ENCODE measurements at regions not wholly inside any gene's neighbourhood (a gene's known extent, or its start where the extent isn't known, plus 50 kb on each side); places are given as distances from the start of the nearest gene placed in this dataset.

GRCh38 chr10:8992009-8992408 lies 937.5 kb downstream of the GATA3 start:
- intact Hi-C loops (cut with DNase I, micrococcal nuclease): no loop called here
- Histone ChIP-seq H3K9me3 (no peaks in the 10 kb centered on the region), H3K4me3 (no peak overlapping the region), H3K4me1 (ENCODE audit: low read depth) (no peaks in the 10 kb centered on the region), H3K36me3 (ENCODE audit: low read depth) (no peaks in the 10 kb centered on the region)
- ATAC-seq (no peak), DNase-seq (no peak)
- no peak for TF ChIP-seq CTCF (IDR thresholded peaks at IDR 0.05)

DNA sequence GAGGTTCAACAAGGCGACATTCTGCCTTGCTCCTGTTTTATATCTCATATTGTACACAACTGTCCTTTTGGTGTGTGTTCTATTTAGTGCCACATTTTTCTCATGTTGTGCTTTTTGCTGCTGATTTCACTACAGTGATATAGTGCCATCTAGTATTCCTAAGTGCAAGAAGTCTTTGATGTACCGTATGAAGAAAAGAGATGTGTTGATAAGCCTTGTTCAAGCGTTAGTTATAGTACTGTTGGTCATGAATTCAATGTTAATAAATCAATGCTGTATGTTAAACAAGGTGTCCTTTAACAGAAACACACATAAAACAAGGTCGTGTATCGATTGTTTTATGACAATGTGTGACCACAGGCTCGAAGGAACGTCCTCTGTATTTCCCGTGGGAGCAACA lies 939.4 kb downstream of the GATA3 start:
- no peaks in the 10 kb centered on the region for H3K36me3 ChIP-seq (ENCODE audit: low read depth)
- no peaks in the 10 kb centered on the region for H3K9me3 ChIP-seq
- no peak for TF ChIP-seq CTCF (IDR thresholded peaks at IDR 0.05)
- ATAC-seq: no peak
- no peak for DNase-seq
- H3K4me1 ChIP-seq (ENCODE audit: low read depth): no peaks in the 10 kb centered on the region
- H3K4me3 ChIP-seq: no peak overlapping the region
- intact Hi-C loops (cut with DNase I, micrococcal nuclease): no loop called here

GRCh38 chr10:8998751-8999150 lies 944.3 kb downstream of the GATA3 start:
- Histone ChIP-seq H3K9me3 (no peaks in the 10 kb centered on the region), H3K4me3 (no peak overlapping the region), H3K4me1 (ENCODE audit: low read depth) (no peaks in the 10 kb centered on the region), H3K36me3 (ENCODE audit: low read depth) (no peaks in the 10 kb centered on the region)
- ATAC-seq (no peak), DNase-seq (no peak)
- no peak for TF ChIP-seq CTCF (IDR thresholded peaks at IDR 0.05)
- intact Hi-C loops (cut with DNase I, micrococcal nuclease): no loop called here

DNA sequence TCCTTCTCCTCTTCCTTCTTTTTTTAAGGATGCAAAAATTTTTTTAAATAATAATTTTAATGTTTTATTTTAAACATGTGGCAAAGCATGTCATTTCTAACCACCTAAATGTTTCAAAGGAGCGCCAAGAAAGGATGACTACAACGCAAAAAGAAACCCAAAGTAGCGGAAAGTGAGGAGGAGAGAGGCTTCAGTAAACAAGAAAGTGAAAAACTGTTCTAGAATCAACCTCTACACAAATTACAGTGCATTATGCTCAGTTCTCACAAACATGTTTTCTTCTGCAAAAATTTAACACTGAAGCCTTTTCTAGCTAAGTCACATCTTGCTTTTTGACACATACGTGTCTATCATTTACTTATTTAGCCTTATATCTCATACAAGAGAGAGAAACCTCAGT lies 948.6 kb downstream of the GATA3 start:
- TF ChIP-seq CTCF (IDR thresholded peaks at IDR 0.05): no peak
- DNase-seq (no peak), ATAC-seq (no peak)

GRCh38 chr10:9004736-9005135 lies 950.2 kb downstream of the GATA3 start:
- DNase-seq: no peak
- no peak for TF ChIP-seq CTCF (IDR thresholded peaks at IDR 0.05)
- ATAC-seq: no peak
- intact Hi-C loops (cut with DNase I, micrococcal nuclease): no loop called here
- H3K9me3 ChIP-seq: no peaks in the 10 kb centered on the region
- no peaks in the 10 kb centered on the region for H3K4me1 ChIP-seq (ENCODE audit: low read depth)
- H3K4me3 ChIP-seq: no peak overlapping the region
- no peaks in the 10 kb centered on the region for H3K36me3 ChIP-seq (ENCODE audit: low read depth)

More for the DNA sequence above, 948.6 kb downstream of the GATA3 start:
- H3K4me3 ChIP-seq: no peak overlapping the region
- H3K9me3 ChIP-seq: no peaks in the 10 kb centered on the region
- intact Hi-C loops (cut with DNase I, micrococcal nuclease): no loop called here
- H3K36me3 ChIP-seq (ENCODE audit: low read depth): no peaks in the 10 kb centered on the region
- no peaks in the 10 kb centered on the region for H3K4me1 ChIP-seq (ENCODE audit: low read depth)

- no peak for TF ChIP-seq CTCF (IDR thresholded peaks at IDR 0.05)
- Histone ChIP-seq H3K4me3 (no peak overlapping the region), H3K36me3 (ENCODE audit: low read depth) (no peaks in the 10 kb centered on the region), H3K9me3 (no peaks in the 10 kb centered on the region), H3K4me1 (ENCODE audit: low read depth) (no peaks in the 10 kb centered on the region)
- DNase-seq (no peak), ATAC-seq (no peak)
- intact Hi-C loops (cut with DNase I, micrococcal nuclease): no loop called here
These were observed 955.0 kb downstream of the GATA3 start for GRCh38 chr10:9009505-9009904.

All from mucosa of descending colon (tissue), 3 donors.